H1 (cell line): ENCODE measurements at regions not wholly inside any gene's neighbourhood (a gene's known extent, or its start where the extent isn't known, plus 50 kb on each side); places are given as distances from the start of the nearest gene placed in this dataset.

Source experiments
- CTCF ChIA-PET: fragments of 300-600 bp; sonication (Branson Sonifier 250); formaldehyde crosslinking; loops from one replicate; lab custom pipeline; 2021; ENCODE audit not compliant: partially characterized antibody; lab: Charles Lee
- POLR2A ChIA-PET: fragments of 300-600 bp; sonication (Branson Sonifier 250); formaldehyde crosslinking; loops from one replicate; lab custom pipeline; 2021; ENCODE audit warnings: inconsistent platforms; ENCODE audit not compliant: partially characterized antibody; lab: Charles Lee
- DNase-seq, 2 experiments: peaks; one replicate each; pipeline versions ENCODE4 v3.0.0 to v3.0.0-alpha.2; 2010 to 2022; ENCODE audit warnings: low spot score in 2 of 2, low read depth in 1 of 2, mixed read lengths in 1 of 2
- FAIRE-seq: peaks from 2 replicates; lab custom pipeline; 2011; peaks lifted over from hg19 to GRCh38; lab: Jason Lieb, UNC
- H2AFZ ChIP-seq: 2 replicates; pipeline ENCODE4 v1.8.1; 2012; ENCODE audit warnings: low read length, inconsistent platforms
- H2AK5ac ChIP-seq: 2 replicates; pipeline ENCODE4 v1.6.1; 2013; ENCODE audit warnings: low read depth, low read length
- H2BK120ac ChIP-seq: replicated peaks from 2 replicates; pipeline ENCODE3; 2013; ENCODE audit warnings: low read depth, low read length, inconsistent platforms
- H2BK12ac ChIP-seq: 2 replicates; pipeline ENCODE4 v1.6.1; 2013; ENCODE audit warnings: low read depth, low read length
- H2BK15ac ChIP-seq: 2 replicates; pipeline ENCODE4 v1.6.1; 2013; ENCODE audit warnings: low read length
- H2BK20ac ChIP-seq: 2 replicates; pipeline ENCODE4 v1.6.1; 2013; ENCODE audit warnings: low read length
- H2BK5ac ChIP-seq: 2 replicates; pipeline ENCODE4 v1.6.1; 2013; ENCODE audit warnings: low read depth, low read length
- H3K14ac ChIP-seq: 2 replicates; pipeline ENCODE4 v1.6.1; 2013; ENCODE audit warnings: inconsistent platforms; ENCODE audit not compliant: insufficient read length
- H3K18ac ChIP-seq: 2 replicates; pipeline ENCODE4 v1.6.1; 2013; ENCODE audit warnings: low read length; ENCODE audit errors: extremely low read depth
- H3K23ac ChIP-seq: 2 replicates; pipeline ENCODE4 v1.6.1; 2013; ENCODE audit warnings: inconsistent platforms; ENCODE audit not compliant: insufficient read length
- H3K23me2 ChIP-seq: 2 replicates; pipeline ENCODE4 v1.6.1; 2013; ENCODE audit warnings: low read depth, low read length
- H3K27ac ChIP-seq: 2 replicates; pipeline ENCODE4 v1.6.1; 2011; ENCODE audit warnings: low read depth, low read length, inconsistent platforms
- H3K27me3 ChIP-seq, 4 experiments: replicated peaks in 1 of 4; 1 replicate in 1 of 4; 2 replicates in 3 of 4; pipeline versions ENCODE4 v1.6.1 to v1.8.1; 2011 to 2013; ENCODE audit warnings: low read length in 3 of 4, mild to moderate bottlenecking in 3 of 4, inconsistent platforms in 2 of 4, mixed read lengths in 2 of 4, moderate library complexity in 1 of 4; ENCODE audit not compliant: control insufficient read depth in 3 of 4, insufficient read depth in 3 of 4; ENCODE audit errors: extremely low read depth in 1 of 4
- H3K36me3 ChIP-seq, 4 experiments: 2 replicates each; pipeline versions ENCODE4 v1.6.1 to v1.8.1; 2011 to 2013; ENCODE audit warnings: mild to moderate bottlenecking in 4 of 4, low read length in 3 of 4, moderate library complexity in 2 of 4, control low read depth in 1 of 4, inconsistent platforms in 1 of 4; ENCODE audit not compliant: insufficient read depth in 4 of 4, control insufficient read depth in 2 of 4
- H3K4ac ChIP-seq: replicated peaks from 2 replicates; pipeline ENCODE3; 2013; ENCODE audit warnings: low read length, low read depth, mixed read lengths, inconsistent platforms; ENCODE audit not compliant: insufficient read length
- H3K4me1 ChIP-seq, 4 experiments: replicated peaks in 1 of 4; 1 replicate in 1 of 4; 2 replicates in 3 of 4; pipeline versions ENCODE4 v1.6.1 to v1.8.1; 2011 to 2013; ENCODE audit warnings: low read length in 3 of 4, inconsistent platforms in 2 of 4, mixed read lengths in 1 of 4; ENCODE audit not compliant: insufficient read depth in 4 of 4, control insufficient read depth in 3 of 4
- H3K4me2 ChIP-seq, 2 experiments: 2 replicates each; pipeline versions ENCODE4 v1.6.1 to v1.8.1; 2011 to 2013; ENCODE audit warnings: low read depth in 2 of 2, low read length in 2 of 2, control low read depth in 1 of 2, inconsistent platforms in 1 of 2, mild to moderate bottlenecking in 1 of 2; ENCODE audit not compliant: insufficient read depth in 1 of 2
- H3K4me3 ChIP-seq, 4 experiments: fragments of 200-600, 300-600 bp in 1 of 4; sonication (generic), shearing (Covaris generic), sonication (Bioruptor Twin) in 1 of 4; 2 replicates each; pipeline versions ENCODE4 v1.5.1 to v1.8.1; 2011 to 2016; ENCODE audit warnings: low read length in 4 of 4, low read depth in 3 of 4, control low read depth in 2 of 4, inconsistent platforms in 2 of 4, mild to moderate bottlenecking in 2 of 4, mixed read lengths in 1 of 4, moderate library complexity in 1 of 4; ENCODE audit not compliant: insufficient read depth in 2 of 4; ENCODE audit errors: extremely low read depth in 1 of 4
- H3K56ac ChIP-seq: replicated peaks from 2 replicates; pipeline ENCODE3; 2013; ENCODE audit warnings: low read depth, mild to moderate bottlenecking, mixed read lengths, low read length, inconsistent platforms; ENCODE audit not compliant: insufficient read length
- H3K79me1 ChIP-seq: 2 replicates; pipeline ENCODE4 v1.6.1; 2013; ENCODE audit warnings: low read depth, low read length, control low read depth
- H3K79me2 ChIP-seq, 2 experiments: 2 replicates each; pipeline versions ENCODE4 v1.6.1 to v1.8.1; 2012 to 2013; ENCODE audit warnings: low read length in 2 of 2, mild to moderate bottlenecking in 2 of 2, inconsistent platforms in 1 of 2; ENCODE audit not compliant: insufficient read depth in 2 of 2, control insufficient read depth in 1 of 2
- H3K9ac ChIP-seq, 4 experiments: replicated peaks in 1 of 4; 1 replicate in 1 of 4; 2 replicates in 3 of 4; pipeline versions ENCODE4 v1.6.1 to v1.8.1; 2011 to 2013; ENCODE audit warnings: low read depth in 3 of 4, low read length in 3 of 4, control low read depth in 2 of 4, mild to moderate bottlenecking in 2 of 4, moderate library complexity in 2 of 4, inconsistent platforms in 1 of 4; ENCODE audit errors: extremely low read depth in 1 of 4
- H3K9me3 ChIP-seq, 2 experiments: 2 replicates each; pipeline versions ENCODE4 v1.6.1 to v1.8.1; 2012 to 2013; ENCODE audit warnings: mild to moderate bottlenecking in 2 of 2, moderate library complexity in 2 of 2, control low read depth in 1 of 2, inconsistent platforms in 1 of 2, low read depth in 1 of 2, low read length in 1 of 2, mixed read lengths in 1 of 2; ENCODE audit not compliant: insufficient read depth in 2 of 2
- H4K20me1 ChIP-seq, 2 experiments: replicated peaks in 1 of 2; 2 replicates each; pipeline versions ENCODE3 to v1.8.1; 2011 to 2013; ENCODE audit warnings: inconsistent platforms in 2 of 2, low read length in 2 of 2, mild to moderate bottlenecking in 1 of 2; ENCODE audit not compliant: insufficient read depth in 2 of 2, control insufficient read depth in 1 of 2
- H4K5ac ChIP-seq: 2 replicates; pipeline ENCODE4 v1.6.1; 2013; ENCODE audit warnings: low read length, low read depth, mixed read lengths, inconsistent platforms; ENCODE audit not compliant: insufficient read length
- H4K8ac ChIP-seq: 2 replicates; pipeline ENCODE4 v1.8.0; 2013; ENCODE audit warnings: mild to moderate bottlenecking, moderate library complexity, low read length, inconsistent platforms; ENCODE audit not compliant: insufficient read depth; ENCODE audit errors: extremely low read depth
- H4K91ac ChIP-seq: replicated peaks from 2 replicates; pipeline ENCODE3; 2013; ENCODE audit warnings: low read length, mixed read lengths, inconsistent platforms; ENCODE audit not compliant: insufficient read length
- CEBPB ChIP-seq: IDR thresholded peaks from 2 replicates; pipeline ENCODE4 v1.6.1; 2012; ENCODE audit warnings: low read depth, low read length
- EGR1 ChIP-seq: IDR thresholded peaks from 2 replicates; pipeline ENCODE4 v1.6.1; 2011; ENCODE audit warnings: low read depth, low read length, borderline replicate concordance
- WGBS, 2 experiments: shearing (Covaris generic) in 1 of 2; methylation state at CpG; one replicate each; pipeline versions ENCODE4 v1.1.6 to v1.1.7; 2013 to 2015; ENCODE audit warnings: low lambda C conversion rate in 2 of 2, mixed read lengths in 2 of 2, inconsistent platforms in 1 of 2, low coverage in 1 of 2, missing lambda C conversion rate in 1 of 2; ENCODE audit not compliant: insufficient replicate concordance in 2 of 2, insufficient coverage in 1 of 2, insufficient read length in 1 of 2; ENCODE audit errors: extremely low coverage in 1 of 2, missing lambda C conversion rate in 1 of 2; 5-methylcytosine and 5-hydroxymethylcytosine counted together

- H3K27me3 ChIP-seq: no peaks in the 10 kb centered on the region
- H2BK20ac ChIP-seq: no peak overlapping the region
- FAIRE-seq: no peak
These were observed 463.3 kb downstream of the BUD13 start for GRCh38 chr11:116309446-116309845.

More at GRCh38 chr11:116309446-116309845, 463.3 kb downstream of the BUD13 start:
- no peak overlapping the region for H3K56ac ChIP-seq
- no peak overlapping the region for H3K4me2 ChIP-seq
- no peak overlapping the region for H2BK12ac ChIP-seq
- TF ChIP-seq CEBPB (no peak), EGR1 (no peak)
- 85% methylated on average over 1 of the region's 1 CpG; no CpG with 5 or more reads in 1 of the 2 experiments for WGBS, 2 experiments
- peaks cover 0 to 6% (median 0%) of the 10 kb centered on the region in 4 experiments; a peak in 4 of 7 replicates for H3K4me1 ChIP-seq
- no peak overlapping the region for H2BK15ac ChIP-seq
- H4K20me1 ChIP-seq: no peaks in the 10 kb centered on the region
- DNase-seq: no peak
- H4K8ac ChIP-seq: no peak overlapping the region
- H3K27ac ChIP-seq: no peak overlapping the region
- ChIA-PET CTCF (interaction anchor here (0.6 to 1.9 kb wide), 2 partner anchors 13 to 104 kb away, joined by 3 to 4 read pairs; no protein-coding TSS in a partner anchor), POLR2A (no interaction called here)
- no peaks in the 10 kb centered on the region for H3K79me2 ChIP-seq
- no peaks in the 10 kb centered on the region for H3K79me1 ChIP-seq
- H3K4ac ChIP-seq: no peak overlapping the region
- H3K9me3 ChIP-seq: no peaks in the 10 kb centered on the region
- H3K4me3 ChIP-seq: no peak overlapping the region
- no peaks in the 10 kb centered on the region for H3K36me3 ChIP-seq
- no peak overlapping the region for H2BK5ac ChIP-seq
- H3K23ac ChIP-seq: no peak overlapping the region
- H3K9ac ChIP-seq: no peak overlapping the region
- no peak overlapping the region for H3K18ac ChIP-seq
- H4K91ac ChIP-seq: no peak overlapping the region
- H3K23me2 ChIP-seq: no peaks in the 10 kb centered on the region
- no peak overlapping the region for H2BK120ac ChIP-seq
- no peak overlapping the region for H3K14ac ChIP-seq
- no peak overlapping the region for H2AFZ ChIP-seq
- no peak overlapping the region for H2AK5ac ChIP-seq
- H4K5ac ChIP-seq: no peak overlapping the region
